Pulmonary artery endothelial cell (primary cell): ENCODE measurements at regions not wholly inside any gene's neighbourhood (a gene's known extent, or its start where the extent isn't known, plus 50 kb on each side); places are given as distances from the start of the nearest gene placed in this dataset.

Experiments
- DNase-seq: peaks from one replicate; pipeline ENCODE4 v3.0.0-alpha.2; 2011; ENCODE audit warnings: low read depth, low spot score

- no peak for DNase-seq
Measured at GRCh38 chr2:175568109-175568730, 386.7 kb upstream of the ATP5MC3 start.

DNA sequence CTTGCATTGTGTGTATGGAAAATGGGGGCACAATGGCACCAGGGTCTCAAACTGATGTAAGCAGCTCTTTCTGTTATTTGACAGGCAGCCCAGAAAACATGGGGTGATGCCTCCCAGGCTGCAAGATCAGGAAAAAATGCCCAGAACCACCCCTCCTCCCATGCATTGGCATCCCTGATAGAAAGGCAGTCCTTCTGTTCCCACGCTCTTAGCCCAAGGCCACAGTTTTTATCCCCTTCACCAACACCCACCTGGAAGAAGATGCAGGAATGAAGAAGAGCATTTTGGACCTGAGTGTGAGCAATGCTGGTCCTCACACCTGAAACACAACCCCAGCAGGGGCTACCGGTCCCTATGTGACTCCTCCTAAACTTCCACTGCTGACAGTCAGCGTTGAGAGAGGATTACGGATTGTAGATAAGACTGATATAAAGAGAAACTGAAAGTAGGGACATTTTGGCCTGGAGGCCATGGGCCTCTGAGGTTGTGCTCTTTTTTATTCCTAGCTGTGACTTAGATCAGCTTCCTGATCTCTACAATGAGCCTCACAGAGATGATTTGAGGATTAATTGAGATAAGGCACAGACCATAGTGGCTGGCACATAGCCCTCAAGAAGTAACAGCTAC is 386.0 kb upstream of the ATP5MC3 start:
- no peak for DNase-seq

GRCh38 chr2:175560521-175561169 is 379.1 kb upstream of the ATP5MC3 start:
- no peak for DNase-seq

DNA sequence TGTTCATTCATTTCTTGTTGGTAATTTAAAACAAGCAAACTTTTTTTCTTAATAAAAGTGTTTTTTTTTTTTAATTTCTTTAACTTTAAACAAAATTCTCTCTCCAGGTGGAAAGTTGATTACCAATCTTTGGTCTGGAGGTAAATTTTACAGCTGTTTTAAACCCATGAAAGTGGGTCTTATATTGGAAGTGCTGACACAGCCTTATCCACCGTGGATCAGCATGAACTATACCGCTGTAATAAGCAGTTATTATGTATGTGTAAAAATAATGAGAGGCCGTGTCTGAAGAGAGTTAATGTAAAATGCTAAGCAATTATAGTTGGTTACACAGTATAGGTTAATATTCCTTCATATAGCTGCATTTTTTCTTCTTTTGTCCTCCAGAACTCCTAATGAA is 378.1 kb upstream of the ATP5MC3 start:
- DNase-seq, result no peak

DNA sequence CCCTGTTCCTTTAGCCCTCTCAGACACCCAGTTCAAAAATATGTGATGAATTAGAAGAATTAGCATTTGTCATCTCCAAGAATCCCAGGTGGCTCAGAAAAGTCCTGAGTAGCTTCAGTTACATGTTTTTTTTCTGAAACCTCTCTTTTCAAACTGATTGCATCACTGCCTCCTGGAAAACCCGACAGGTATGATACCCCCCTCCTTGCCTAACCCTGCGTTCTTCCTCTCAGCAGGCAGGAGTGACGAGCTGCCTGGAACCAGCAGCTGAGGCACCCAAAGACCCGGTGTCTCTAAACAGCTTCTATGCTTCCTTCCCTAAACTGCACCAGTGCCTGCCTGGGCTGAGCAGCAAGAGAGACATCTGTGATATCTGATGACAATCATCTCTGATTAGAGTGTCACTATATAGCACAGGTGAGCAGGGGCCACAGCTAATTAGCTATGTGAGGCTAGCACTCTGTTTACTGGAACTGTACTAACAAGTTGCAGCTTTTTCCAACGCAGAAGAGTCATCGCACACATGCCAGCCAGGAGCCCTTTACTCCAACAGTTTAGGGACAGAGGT is 376.4 kb upstream of the ATP5MC3 start:
- DNase-seq, result no peak

DNA sequence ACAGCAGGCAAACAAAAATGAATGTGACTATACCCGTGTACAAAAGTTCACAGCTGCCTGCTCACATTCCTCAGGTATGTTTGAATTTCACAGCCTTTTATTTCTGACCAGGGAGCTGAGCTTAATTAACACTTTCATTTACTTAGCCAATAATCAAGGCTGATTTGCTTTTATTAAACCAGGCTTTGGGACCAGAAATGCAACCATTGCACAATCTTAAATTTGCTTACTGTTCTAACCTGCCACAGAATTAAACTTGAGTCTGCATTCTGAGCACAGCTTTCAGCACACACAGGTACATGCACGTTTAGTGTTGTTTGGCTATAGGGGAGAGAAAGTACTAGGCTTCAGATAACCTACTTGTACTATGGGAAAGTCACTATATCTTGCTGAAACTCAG is 372.4 kb upstream of the ATP5MC3 start:
- no peak for DNase-seq

DNA sequence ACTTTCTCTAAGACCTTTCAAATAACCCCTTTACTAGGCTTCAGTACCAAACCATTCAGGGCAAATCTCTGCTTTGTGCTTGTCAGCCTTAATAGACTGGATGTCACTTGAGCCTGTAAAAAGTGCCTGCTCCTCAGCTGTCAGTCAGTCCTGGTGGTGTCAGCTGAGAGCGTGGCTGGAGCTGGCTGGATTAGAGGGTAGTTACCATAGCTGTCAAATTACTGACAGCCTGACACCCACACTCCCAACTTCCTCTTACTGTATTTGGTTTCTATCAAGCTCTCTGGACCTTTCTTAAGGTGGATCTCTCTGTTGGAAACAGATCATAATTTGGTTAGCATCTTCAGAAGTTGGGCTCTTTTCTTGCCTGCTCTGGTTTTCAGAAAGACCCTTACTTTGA is 371.4 kb upstream of the ATP5MC3 start:
- no peak for DNase-seq

GRCh38 chr2:175540421-175540820 is 358.9 kb upstream of the ATP5MC3 start:
- no peak for DNase-seq

DNA sequence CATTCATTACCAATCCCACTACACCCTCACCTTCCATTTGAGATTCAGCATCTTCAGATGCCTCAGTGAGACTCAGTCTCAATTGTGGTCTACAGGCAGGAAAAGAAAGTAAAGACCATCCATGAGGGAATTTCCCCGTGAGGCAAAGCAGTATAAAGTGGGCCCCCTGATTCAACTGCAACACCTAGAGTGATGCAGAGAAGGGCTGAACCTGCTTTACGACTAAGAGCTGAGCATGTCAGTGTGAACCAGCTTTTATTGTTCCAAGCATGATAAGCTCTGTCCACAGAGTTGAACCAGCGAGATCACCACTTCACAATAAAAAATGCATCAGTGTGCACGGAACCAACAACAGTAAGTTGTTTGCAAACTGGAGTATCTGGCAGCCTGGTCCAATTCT is 357.6 kb upstream of the ATP5MC3 start:
- DNase-seq, result no peak

- DNase-seq, result no peak
Measured at GRCh38 chr2:175536059-175536458, 354.5 kb upstream of the ATP5MC3 start.

GRCh38 chr2:175535631-175536030 is 354.1 kb upstream of the ATP5MC3 start:
- DNase-seq, result no peak

DNA sequence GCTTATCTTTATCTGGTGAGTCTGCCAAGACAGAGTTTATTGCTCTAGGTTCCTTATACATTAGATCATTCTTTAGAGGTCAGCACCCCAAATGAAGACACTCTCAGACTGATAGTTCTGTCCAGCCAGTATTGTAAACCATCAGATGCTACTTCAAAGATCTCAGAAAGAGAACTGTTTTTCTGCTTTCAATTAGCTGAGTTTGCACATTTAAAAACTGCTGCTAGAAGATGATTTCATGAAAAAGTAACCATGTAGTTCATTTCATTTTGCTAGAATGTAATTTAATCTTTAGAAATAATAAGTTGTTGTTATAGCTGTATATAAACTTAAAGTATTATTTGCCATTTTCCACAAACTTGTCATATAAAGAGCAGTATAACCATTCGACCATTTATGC is 344.5 kb upstream of the ATP5MC3 start:
- no peak for DNase-seq

DNA sequence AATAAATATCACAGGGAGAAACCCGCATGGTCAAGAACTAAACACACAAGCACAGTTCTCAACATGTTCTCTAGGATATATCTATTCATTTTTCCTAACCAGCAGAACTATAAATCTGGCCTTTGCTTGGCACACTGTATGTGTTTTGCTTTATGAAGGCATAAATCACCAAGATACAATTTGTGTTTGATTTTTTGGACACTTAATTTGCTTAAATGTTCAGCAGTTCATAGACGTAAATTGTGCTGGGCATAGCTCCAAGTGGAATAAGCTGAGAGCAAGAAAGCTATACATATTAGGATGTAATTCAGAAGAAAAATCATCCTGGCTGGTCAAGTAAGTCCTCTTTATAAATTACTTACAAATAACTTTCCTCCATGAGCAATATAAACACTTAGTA is 341.5 kb upstream of the ATP5MC3 start:
- DNase-seq, result no peak

DNA sequence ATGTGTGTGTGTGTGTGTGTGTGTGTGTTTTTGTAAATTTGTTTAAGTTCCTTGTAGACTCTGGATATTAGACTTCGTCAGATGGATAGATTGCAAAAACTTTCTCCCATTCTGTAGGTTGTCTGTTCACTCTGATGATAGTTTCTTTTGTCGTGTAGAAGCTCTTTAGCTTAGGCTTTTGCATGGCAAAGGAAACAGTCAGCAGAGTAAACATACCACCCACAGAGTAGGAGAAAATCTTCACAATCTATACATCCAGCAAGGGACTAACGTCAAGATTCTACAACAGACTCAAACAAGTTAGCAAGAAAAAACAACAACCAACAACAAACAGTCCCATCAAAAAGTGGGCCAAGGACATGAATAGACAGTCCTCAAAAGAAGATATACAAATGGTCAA is 336.7 kb upstream of the ATP5MC3 start:
- DNase-seq, result no peak

- no peak for DNase-seq
Measured at GRCh38 chr2:175516555-175516954, 335.0 kb upstream of the ATP5MC3 start.

GRCh38 chr2:175500255-175500654 is 318.7 kb upstream of the ATP5MC3 start:
- DNase-seq, result no peak

DNA sequence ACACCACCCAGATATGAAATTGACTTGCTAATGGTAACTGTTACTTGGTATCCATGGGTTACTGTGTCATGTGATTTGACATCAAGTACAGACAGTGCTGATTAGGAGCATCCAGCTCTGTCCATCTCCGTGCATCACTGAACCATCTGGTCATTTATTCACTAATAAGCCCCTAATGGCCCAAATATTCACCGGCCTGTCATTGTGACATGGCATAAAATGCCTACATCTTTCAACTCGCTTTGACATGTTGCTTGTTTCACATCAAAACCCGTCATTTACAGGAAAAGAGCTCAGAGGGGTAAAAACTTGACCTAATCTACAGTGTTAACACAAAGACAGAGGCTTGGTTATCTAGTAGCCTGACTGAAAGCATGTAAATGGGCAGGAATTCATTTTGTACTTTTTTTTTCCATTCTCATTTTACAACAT is 308.9 kb upstream of the ATP5MC3 start:
- no peak for DNase-seq

DNA sequence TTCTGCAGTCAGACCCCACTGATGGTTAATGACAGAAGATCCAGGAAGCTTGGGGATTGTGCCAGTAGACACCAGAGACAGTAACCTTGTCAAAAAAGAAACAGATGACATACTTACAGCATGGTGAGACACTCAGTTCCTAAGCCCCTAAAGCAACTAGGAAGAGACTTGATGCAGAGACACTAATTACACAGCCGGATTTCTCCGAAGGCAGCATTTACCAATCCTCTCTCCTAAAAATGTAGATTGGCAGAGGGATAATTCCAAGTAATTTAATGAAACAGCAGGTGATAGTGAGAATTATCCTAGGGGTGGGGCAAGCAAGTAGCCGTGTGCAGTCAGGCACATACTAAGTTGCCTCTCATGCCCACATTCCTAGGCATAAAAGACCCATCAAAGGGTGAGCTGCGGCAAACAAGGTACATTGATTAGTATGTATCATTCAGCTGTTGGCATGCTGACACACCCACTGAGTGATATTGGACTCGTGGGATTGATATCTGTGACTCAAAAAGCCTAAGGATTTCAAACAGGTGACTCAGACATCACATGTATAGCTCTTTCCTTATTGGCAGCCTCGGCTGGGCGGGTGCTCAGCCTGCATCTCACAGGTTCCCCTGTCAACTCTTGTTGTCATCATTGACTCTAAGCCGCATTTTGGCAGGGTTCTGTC is 296.7 kb upstream of the ATP5MC3 start:
- DNase-seq, result no peak

- DNase-seq, result no peak
Measured at GRCh38 chr2:175476948-175477347, 295.4 kb upstream of the ATP5MC3 start.

GRCh38 chr2:175476374-175476773 is 294.9 kb upstream of the ATP5MC3 start:
- DNase-seq, result no peak

GRCh38 chr2:175475130-175475529 is 293.6 kb upstream of the ATP5MC3 start:
- DNase-seq, result no peak

- DNase-seq, result no peak
Measured at GRCh38 chr2:175468431-175469098, 287.1 kb upstream of the ATP5MC3 start.
